Limb (tissue), 2 donors: ENCODE measurements at regions not wholly inside any gene's neighbourhood (a gene's known extent, or its start where the extent isn't known, plus 50 kb on each side); places are given as distances from the start of the nearest gene placed in this dataset.
"Not testable (repeated sequence)": the region's sequence is repeated elsewhere in the genome, so short reads cannot be mapped to it uniquely, and the experiment has no call there.

ENCODE experiments used
- DNase-seq, 2 donors: peaks; one replicate each; pipeline ENCODE4 v3.0.0-alpha.2; 2016; ENCODE audit errors: extremely low spot score in 2 of 2

DNA sequence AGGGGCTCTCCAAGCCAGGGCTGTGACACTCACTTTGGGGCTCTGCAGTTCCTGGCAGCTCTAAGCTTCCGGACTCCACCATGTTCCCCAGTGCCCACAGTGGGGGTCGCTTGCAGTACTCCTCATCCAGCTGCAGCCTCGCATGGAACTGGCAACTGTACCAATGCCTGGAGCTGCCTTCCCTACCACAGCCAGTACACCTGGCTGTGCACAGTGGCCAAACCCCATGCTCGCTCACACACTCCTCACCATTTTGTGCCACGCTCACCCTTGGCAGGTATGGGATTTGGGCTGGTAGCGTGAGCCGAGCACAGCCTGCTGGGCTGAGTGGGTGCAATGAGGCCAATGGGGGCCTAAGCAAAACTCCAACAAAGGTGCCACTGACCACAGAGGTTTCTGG lies 1369.9 kb downstream of the KCNT2 start:
- no peak for DNase-seq

DNA sequence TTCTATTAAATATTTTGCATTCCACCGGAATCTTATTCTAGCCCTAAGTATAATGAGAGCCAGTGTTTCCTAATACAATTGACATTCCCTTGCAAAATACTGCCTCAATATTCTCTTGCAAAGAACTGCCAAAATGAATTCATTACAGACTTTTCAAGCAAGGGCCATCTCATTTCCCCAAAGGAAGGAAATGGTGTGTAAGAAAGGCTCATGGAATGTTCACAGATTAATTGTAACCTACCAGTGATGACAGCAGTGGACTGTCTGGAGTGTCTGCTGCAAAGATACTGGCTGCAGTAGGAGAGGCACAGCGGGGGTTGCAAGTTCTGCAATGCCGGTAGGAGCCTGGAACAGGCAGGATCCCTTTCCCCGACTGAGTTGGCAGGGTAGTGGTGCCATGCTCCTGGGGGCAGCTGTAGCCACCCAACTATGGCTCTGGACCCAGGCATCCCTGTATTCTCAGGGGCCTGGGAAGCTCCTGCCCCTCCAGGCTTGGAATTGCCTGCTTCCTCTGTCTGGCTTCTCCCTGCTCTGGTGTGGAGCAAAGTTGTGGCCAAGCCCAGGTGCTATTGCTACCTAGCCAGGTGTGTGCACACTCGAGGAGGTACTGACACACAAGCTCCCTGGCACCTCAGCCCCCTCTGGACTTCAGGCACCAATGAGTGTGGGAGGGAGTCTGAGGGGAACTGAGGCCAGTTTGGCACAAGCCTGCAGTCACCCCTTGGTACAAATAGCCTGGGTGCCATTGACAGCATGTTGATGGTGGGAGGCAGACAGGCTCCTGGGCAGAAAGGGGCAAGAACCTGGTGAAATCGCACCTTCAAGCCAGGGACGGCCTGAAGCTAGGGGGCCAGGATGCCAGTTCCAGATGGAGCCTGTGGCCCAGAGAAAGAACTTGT lies 1371.0 kb downstream of the KCNT2 start:
- DNase-seq: no peak

DNA sequence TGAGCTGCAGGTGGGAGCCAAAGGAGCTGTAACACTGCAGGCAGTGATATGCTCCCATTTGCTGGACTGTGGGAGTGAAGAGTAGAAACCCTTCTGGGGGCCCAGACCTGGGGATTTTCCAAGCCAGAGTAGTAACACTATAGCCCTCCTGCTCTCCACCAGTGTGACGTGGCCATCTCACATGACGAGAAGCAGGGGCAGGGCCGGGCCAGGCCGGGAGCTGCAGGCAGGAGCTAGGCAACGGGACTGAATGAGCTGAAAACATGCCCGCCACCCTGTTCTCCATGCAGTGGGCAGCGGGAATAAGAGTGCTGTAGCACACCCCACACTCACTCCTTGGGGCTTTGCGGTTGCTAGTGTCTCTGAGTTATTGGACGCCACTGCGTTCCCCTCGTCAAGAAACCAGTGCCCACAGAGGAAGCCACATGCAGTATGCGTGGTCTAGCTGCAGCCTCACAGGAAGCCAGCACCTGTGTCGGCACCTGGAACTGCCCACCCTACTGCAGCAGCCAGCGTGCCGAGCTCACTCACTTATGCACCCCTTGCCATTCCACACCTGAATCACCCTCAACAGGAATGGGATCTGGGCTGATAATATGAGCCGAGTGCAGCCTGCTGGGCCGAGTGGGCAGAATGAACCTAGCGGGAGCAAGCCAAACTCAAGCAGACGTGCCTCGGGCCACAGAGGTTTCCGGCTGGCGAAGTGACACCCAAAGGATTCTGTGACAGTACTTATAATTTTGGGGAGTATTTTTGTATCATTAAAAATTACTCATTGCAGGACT lies 1389.6 kb downstream of the KCNT2 start:
- no peak for DNase-seq

DNA sequence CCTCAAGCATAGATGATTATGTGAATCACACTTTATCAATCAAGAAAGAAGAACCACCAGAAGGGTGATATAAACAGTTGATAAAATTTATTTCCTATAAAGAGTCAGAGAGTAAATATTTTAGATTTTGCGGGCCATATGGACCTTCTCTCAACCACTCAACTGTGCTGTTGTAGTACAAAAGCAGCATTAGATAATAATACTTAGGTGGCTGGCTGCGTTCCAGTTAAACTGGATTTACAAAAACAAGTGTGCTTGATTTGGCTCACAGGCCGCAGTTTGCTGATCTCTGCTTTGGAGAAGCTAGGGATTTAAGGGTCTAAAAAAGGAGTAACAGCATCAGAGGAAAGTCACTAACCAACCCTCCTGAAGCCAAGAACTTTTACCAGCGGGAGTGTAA lies 1406.0 kb downstream of the KCNT2 start:
- DNase-seq: no peak

DNA sequence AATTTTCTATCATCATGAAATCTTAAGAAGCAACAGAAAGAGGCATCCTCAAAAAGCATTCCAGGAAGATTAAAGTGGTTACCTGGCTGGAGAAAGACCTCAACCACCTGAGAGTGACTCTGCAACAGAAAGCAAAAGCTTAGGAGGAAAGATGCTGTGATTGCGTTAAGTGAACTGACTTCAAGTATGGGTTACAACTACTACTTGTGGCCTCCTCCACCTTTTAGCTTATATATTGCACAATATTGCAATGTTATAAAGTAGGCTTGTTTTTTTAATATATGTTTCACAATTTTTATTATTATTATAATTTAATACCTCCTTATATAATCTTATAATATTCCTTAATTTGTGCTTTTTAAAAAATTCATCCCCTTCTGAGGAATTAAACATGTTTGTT lies 1407.5 kb downstream of the KCNT2 start:
- DNase-seq: no peak

DNA sequence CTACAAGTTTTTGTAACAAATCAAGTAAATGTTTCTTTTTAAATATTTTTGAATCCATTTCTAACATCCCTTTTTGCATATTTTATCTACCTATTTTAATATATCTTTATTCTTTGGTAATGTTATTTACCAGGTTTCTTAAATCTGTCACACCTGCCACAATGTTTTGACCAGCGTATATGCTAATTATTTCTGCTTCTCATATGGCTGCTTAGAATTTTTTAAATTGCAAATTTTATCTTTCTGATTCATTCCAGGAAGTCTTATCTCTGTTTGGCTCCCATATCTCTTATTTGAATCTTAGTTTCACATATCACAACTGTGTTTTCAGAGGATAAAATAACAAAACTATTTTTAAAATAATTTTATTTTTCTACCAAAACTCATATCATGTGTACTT lies 1411.1 kb downstream of the KCNT2 start:
- no peak for DNase-seq

DNA sequence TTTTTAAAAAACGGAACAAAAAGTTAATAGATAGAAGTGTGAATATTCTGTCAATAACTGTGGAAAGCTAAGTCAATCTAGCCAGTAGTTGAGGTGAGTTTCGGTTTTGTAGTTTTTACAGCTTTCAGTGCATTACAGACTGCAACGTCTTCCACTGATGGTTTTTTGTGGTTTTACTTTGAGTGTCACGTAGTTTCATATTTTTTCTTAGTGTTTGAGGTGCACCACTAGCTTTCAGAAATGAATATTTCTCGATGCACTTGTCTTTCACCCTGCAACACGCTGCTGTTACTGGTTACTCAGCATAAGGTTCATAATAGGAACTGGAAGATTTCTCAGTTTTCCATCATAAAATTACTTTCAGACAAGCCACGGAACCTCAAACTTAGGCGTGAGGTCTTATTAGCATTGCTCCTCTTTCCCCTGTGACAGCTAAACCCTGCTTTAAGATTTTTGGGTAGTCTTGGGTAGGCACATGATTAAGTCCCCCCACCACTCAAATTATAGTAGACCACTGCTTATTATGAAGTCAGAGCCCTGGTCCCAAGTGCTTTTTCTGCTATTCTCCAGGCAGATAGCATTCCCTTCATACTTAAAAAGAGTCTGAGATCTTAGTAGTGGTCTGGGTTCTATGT lies 1412.7 kb downstream of the KCNT2 start:
- DNase-seq: peak in 1 of 2 donors; percentile 6

DNA sequence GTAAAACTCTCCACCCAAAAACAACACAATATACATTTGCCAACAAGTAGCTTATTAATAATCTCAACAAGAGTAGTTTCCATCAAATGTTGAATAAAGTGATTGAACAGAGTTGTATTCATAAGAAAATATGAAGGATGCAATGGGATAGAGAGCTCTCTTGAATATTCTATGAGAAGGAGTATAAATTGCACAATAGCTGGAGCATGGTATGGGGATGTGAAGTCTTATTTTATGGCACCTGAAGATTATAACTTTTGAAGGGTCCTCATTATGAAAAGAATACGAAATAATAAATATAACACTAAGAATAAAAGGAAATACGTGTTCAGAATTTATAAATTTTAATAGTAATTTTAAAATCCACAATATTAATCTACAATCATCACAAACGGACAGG lies 1415.1 kb downstream of the KCNT2 start:
- no peak for DNase-seq

DNA sequence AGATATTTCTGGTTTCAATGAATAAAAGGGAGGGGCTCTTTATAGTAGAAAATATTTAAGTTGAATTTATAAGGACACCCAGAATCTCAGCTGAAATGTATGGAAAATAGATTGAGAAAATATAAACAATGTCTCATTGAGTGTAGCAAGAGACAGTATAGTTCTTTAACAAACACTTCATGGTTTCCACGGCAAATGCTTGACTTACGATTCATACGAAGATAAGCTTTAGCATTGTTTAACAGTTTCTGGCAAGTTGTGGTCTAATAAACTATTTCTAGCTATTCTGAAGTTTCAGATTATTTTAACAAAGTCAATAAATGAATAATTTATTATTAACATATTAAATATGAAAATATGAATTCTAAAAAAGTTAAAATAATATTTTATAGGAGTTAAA lies 1419.4 kb downstream of the KCNT2 start:
- DNase-seq: no peak

DNA sequence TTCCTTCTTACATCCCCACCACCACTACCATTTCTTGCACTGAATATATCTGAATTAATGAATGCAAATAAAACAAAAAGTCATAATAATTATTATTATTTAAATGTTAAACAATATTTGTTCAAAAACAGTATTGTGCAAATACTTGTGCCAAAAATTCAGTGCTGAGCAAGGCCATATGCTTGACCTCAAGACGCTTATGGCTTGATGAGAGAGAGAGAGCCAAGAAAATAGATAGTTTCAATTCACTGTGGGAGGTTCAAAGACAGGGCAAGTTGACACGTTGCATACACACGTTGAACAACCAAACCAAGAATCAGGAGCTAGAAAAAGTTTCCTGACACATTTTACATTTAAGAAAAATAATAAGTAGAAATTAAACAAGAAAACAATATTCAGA lies 1421.7 kb downstream of the KCNT2 start:
- DNase-seq: no peak

DNA sequence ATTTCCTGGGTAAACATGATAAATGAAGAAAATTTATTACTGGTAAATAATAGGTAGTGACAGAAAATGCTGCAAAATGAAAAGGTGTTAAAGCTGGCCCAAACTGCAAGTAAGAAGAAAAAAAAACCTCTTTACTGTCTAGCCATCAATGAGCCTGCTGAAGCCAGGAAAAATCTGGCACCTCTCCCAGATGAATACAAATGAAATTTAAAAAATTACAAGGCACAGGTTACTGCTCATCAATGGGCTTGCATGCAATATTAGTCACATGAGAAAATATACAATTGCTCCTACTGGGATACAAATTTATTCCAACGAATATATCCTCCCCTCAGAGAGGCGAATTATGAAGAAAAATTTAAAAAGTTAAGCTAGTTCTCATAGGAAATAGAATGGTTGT lies 1422.5 kb downstream of the KCNT2 start:
- no peak for DNase-seq

DNA sequence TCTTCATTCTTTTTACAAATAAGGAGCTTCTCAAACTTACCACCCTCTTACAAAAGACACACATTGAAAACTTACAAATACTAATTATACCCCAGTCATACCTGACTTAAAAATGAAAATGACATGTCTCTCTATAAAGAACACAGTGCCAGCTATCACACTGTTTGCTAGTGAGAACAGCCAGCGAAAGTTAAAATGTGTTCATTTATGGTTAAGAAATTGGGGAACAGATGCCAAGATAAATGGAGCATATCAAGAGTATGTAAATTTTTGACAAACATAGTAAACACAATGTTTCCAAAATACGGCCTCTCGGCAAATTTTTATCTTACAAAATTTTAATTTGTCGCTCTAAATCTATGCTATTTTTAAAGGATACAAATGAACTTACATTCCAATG lies 1422.9 kb downstream of the KCNT2 start:
- DNase-seq: no peak

DNA sequence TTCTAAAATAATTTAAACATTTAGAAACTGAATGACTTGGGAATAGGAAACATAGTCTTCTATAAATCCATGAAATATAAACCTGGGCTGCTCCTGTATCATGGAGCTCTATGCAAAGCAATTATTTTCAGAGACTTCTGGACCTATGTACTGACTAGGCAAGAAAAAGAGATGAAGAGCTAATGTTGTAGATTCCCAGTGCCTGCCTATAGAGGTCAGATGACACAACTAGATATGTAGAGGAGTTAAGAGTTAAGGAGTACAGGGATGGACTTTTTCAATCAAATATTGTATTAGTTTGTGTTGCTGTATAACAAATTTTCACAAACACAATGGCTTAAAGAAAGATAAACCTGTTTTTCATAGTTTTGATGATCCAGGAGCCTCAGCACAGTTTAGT lies 1434.5 kb downstream of the KCNT2 start:
- no peak for DNase-seq

DNA sequence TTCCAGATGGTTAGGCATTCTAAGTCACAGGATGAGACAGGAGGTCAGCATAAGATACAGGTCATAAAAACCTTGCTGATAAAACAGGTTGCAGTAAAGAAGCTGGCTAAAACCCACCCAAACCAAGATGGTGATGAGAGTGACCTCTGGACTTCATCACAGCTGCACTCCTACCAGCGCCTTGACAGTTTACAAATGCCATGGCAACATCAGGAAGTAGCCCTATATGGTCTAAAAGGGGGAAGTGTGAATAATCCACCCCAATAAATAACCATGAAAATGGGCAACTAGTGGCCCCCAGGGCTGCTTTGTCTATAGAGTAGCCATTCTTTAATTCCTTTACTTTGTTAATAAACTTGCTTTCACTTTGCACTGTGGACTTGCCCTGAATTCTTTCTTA lies 1448.4 kb downstream of the KCNT2 start:
- not testable (repeated sequence) for DNase-seq

DNA sequence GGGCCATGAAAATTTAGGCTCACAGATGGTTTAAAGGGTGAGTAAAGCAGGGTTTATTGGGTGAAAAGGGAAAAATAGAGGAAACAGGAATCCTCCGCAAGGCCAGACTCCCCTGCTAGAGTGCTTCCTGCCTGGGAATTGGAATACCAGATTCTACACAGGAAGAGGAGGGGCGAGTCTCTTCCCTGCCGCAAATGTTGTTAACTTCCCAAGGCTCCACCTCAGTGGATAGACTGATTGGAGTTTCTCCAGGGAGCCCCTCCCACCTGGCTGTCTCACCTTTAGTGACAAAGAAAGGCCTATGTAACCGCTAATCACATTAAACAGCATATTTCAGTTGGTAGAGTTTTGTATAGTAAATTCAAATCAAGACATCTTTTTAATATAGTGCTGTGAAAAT lies 1450.1 kb downstream of the KCNT2 start:
- no peak for DNase-seq

DNA sequence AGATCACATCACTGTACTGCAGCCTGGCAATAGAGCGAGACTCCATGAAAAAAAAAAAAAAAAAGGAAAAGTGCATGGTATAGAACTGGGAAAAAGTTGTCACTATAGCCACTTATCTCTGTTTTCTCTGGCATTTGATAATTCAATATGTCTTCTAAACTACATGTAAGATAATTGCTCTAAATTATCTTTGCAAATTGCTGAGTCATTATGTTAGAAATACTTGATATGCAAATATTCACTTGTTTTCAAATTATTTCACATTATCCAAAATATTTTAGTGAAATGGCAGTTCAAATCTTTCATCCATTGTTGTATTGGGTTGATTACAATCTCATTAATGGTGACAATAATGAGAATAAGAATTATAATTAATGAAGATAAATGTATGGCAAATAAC lies 1455.1 kb downstream of the KCNT2 start:
- no peak for DNase-seq

DNA sequence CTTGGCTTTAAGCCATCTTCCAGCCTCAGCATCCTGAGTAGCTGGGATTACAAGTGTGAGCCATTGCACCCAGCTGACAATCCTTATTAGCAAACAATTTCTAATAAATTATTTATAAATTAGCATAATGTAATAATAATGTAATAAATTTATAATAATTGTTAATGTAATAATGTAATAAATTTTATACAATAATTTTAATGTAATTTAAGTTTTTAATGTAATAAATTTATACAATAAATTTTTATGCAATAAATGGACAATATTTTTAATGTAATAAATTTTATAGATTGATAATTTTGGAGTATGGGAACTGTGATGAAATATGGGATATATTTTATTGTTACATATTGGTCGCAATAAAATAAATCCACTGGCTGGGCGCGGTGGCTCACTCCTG lies 1457.5 kb downstream of the KCNT2 start:
- DNase-seq: no peak

DNA sequence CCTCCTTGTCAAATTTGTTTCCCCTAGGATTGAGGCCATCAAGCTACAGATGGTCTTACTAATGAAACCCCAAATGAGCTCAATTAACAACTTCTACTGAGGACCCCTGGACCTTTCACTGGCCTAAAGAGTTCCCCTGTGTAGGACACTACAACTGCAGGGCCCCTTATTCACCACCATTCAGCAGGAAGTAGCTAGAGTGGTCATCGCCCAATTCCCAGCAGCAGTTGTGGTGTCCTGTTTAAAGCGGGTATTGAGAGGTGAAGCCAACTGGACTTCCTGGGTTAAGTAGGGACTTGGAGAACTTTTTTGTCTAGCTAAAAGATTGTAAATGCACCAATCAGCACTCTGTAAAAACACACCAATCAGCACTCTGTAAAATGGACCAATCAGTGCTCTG lies 1466.9 kb downstream of the KCNT2 start:
- DNase-seq: no peak

DNA sequence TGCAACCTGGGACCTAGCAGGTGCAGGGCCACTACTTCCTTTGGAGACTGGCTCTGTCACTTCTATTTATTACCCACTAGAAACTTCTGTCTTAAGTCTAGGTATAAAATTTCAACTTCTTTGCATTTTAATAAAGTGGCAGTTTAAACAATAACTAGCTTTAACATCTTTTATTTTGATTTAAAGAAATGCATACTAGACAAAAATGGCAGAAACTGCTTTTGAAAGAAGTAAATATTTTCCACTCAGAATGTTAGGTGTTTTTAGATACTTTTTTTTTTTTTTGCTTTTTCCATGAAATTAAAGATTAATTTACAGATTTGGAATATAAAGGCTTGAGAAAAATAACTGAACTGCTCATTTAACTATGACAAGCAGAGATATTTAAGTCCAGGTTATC lies 1477.6 kb downstream of the KCNT2 start:
- DNase-seq: no peak

DNA sequence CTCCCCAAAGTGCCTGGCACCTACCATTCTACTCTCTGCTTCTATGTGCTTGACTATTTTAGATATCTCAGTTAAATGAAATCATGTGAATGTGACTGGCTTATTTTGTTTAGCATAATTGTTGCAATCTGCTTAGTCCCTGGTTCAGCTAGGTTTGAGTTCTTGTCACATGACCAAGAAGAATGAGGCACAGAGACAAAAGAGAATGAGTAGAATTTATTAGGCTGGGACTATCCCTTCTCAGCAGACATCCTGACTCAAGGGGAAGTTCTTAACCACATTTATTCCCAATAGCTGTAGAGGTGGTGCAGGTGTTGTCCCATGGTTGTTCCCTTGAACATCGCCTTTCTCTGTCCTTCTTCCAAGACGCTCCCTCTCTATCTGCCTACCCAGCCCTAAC lies 1485.7 kb downstream of the KCNT2 start:
- no peak for DNase-seq

DNA sequence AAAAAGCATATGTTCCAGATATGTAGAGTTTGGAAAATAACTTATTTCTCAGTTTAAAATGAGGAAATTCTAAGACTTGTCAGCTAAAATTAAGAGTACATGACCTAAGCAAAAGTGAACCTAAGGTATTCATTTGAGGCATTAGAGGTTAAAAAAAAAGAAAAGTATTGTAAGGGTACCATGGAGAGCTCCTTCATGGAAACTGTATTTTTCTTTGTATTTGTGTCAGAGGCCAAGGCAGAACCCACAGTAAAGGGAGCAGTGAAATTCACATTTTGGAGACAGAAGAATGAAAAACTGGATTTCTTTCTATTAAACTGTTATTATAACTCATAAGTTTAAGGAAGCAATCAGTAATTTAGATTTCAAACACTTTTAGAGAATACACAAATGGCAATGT lies 1494.8 kb downstream of the KCNT2 start:
- DNase-seq: peak in 1 of 2 donors; percentile 8

DNA sequence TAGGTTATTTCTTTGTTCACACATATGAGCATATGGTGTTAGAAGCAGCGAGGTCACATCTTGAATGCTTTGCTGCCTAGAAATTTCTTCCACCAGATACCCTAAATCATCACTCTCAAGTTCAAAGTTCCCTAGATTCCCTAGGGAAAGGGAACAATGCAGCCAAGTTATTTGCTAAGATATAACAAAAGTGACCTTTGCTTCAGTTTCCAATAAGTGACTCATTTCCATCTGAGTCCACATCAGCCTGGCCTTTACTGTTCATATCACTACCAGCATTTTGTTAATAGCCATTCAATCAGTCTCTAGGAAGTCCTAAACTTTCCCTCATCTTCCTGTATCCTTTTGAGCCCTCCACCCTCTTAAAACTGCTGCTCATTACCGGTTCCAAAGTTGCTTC lies 1502.5 kb downstream of the KCNT2 start:
- DNase-seq: no peak
